Type B pancreatic cell (in vitro differentiated cells): ENCODE measurements at regions not wholly inside any gene's neighbourhood (a gene's known extent, or its start where the extent isn't known, plus 50 kb on each side); places are given as distances from the start of the nearest gene placed in this dataset.

Experiments used
- DNase-seq: peaks from one replicate; pipeline ENCODE4 v3.0.0; 2021; ENCODE audit warnings: mixed read lengths; ENCODE audit not compliant: unreplicated experiment; ENCODE audit errors: extremely low spot score
- H3K27ac Mint-ChIP-seq: 2 replicates; pipeline ENCODE4 v1.8.0; 2021; ENCODE audit warnings: mild to moderate bottlenecking, mixed read lengths
- H3K27me3 Mint-ChIP-seq: 2 replicates; pipeline ENCODE4 v1.8.0; 2021; ENCODE audit warnings: mixed read lengths
- H3K36me3 Mint-ChIP-seq: 2 replicates; pipeline ENCODE4 v1.8.0; 2021; ENCODE audit warnings: mixed read lengths
- H3K4me1 Mint-ChIP-seq: one replicate; pipeline ENCODE4 v1.8.0; 2021; ENCODE audit warnings: mixed read lengths; ENCODE audit not compliant: unreplicated experiment
- H3K4me3 Mint-ChIP-seq: 2 replicates; pipeline ENCODE4 v1.8.0; 2021; ENCODE audit warnings: mild to moderate bottlenecking, mixed read lengths
- H3K9me3 Mint-ChIP-seq: 2 replicates; pipeline ENCODE4 v1.8.0; 2021; ENCODE audit warnings: mixed read lengths
- CTCF ChIP-seq: fragments of 200-600 bp; sonication (generic); conservative IDR thresholded peaks from 2 replicates; pipeline ENCODE4 v1.5.0; 2021; ENCODE audit warnings: antibody characterized with exemption, mild to moderate bottlenecking

DNA sequence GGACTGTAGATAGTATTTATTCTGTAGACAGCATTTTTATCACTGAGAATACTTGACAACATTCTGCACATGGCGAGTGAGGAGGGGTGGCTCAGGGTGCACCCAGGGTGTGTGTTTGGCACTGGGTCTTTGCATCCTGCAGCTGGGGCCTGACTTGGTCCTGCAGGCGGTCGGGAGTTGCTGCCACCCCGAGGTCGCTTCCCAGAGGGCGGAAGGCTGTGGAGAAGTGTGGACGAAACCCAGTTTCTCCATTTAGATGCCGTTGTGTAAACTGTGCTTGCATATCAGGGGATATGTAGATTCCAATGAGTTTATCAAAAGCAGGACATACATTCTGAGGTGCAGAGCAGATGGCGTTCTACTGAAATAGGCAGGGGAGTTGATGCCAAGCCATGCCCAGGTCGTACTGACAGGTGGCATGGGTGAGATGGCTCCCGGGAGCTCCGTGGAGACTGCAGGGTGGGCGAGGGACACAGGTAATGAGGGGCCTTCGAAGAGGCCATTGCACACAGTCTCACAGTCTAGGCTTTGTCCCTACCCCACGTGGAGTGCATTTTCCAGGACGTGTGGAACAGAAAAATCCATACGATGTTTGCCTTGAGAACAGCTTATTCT, 74.5 kb downstream of the RTP5 start:
- peaks cover 17% of the 10 kb centered on the region for H3K27me3 Mint-ChIP-seq
- no peak overlapping the region for H3K4me3 Mint-ChIP-seq

GRCh38 chr2:241944821-241945220, 75.3 kb downstream of the RTP5 start:
- no peaks in the 10 kb centered on the region for H3K36me3 Mint-ChIP-seq
- DNase-seq = no peak
- peaks cover 5% of the 10 kb centered on the region for H3K9me3 Mint-ChIP-seq
- H3K27ac Mint-ChIP-seq = no peak overlapping the region
- peaks cover 17% of the 10 kb centered on the region for H3K27me3 Mint-ChIP-seq
- no peaks in the 10 kb centered on the region for H3K4me1 Mint-ChIP-seq
- no peak overlapping the region for H3K4me3 Mint-ChIP-seq
- TF ChIP-seq CTCF = no peak

More for the DNA sequence above, 74.5 kb downstream of the RTP5 start:
- H3K36me3 Mint-ChIP-seq = no peaks in the 10 kb centered on the region
- DNase-seq = no peak
- H3K9me3 Mint-ChIP-seq = peaks cover 5% of the 10 kb centered on the region
- H3K27ac Mint-ChIP-seq = no peak overlapping the region
- no peak for TF ChIP-seq CTCF
- no peaks in the 10 kb centered on the region for H3K4me1 Mint-ChIP-seq

DNA sequence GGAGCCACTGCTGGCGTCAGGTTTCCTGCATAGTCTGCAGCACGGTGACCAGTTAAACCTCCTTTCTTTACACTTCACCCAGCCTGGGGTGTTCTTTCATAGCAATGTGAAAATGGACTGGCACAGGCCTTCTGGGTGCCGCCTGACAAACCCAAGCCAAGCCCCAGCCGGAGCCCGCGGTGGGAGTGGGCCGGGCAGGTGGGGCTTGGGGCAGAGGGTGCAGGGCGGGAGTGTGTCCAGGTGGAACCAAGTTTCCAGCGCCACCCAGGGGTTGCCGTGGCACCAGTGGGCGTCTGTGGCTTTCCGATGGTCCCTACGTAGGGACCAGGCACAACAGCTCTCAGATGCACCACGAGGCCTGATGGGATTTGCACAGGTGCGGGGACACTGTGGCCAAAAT, 75.8 kb downstream of the RTP5 start:
- TF ChIP-seq CTCF = no peak
- H3K27ac Mint-ChIP-seq = no peak overlapping the region

DNA sequence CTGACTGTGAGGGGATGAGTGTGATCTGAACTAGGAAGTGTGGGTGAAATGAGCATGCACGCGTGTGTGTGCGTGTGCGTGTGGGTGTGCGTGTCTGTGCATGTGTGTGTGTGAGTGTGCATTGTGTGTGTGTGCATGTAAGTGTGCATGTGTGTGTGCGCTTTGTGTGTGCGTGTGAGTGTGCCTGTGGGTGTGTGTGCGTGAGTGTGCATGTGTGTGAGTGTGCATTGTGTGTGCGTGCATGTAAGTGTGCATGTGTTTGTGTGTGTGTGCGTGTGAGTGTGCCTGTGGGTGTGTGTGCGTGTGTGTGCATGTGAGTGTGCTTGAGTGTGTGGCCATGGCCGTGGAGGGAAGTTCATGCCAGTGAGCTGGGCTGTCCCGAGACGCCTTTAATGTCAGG, 76.3 kb downstream of the RTP5 start:
- peaks cover 5% of the 10 kb centered on the region for H3K4me1 Mint-ChIP-seq
- H3K36me3 Mint-ChIP-seq = no peaks in the 10 kb centered on the region
- TF ChIP-seq CTCF = no peak
- peaks cover 24% of the 10 kb centered on the region for H3K27me3 Mint-ChIP-seq
- H3K27ac Mint-ChIP-seq = no peak overlapping the region
- no peaks in the 10 kb centered on the region for H3K9me3 Mint-ChIP-seq
- DNase-seq = no peak
- H3K4me3 Mint-ChIP-seq = no peak overlapping the region

More for the DNA sequence above, 75.8 kb downstream of the RTP5 start:
- Mint-ChIP-seq H3K4me1 (no peaks in the 10 kb centered on the region), H3K36me3 (no peaks in the 10 kb centered on the region), H3K4me3 (no peak overlapping the region), H3K9me3 (peaks cover 2% of the 10 kb centered on the region), H3K27me3 (peaks cover 22% of the 10 kb centered on the region)
- DNase-seq = no peak

GRCh38 chr2:241946306-241947003, 76.9 kb downstream of the RTP5 start:
- no peaks in the 10 kb centered on the region for H3K36me3 Mint-ChIP-seq
- DNase-seq = no peak
- H3K4me3 Mint-ChIP-seq = no peak overlapping the region
- peaks cover 11% of the 10 kb centered on the region for H3K4me1 Mint-ChIP-seq
- no peak for TF ChIP-seq CTCF
- H3K27ac Mint-ChIP-seq = no peak overlapping the region
- peaks cover 24% of the 10 kb centered on the region for H3K27me3 Mint-ChIP-seq
- H3K9me3 Mint-ChIP-seq = no peaks in the 10 kb centered on the region
